Stimulated activated CD8-positive, alpha-beta memory T cell treated with anti-CD3 and anti-CD28 coated beads, Interleukin-7, amount 100 ng/mL, for 4 hours (primary cell): ENCODE measurements at regions not wholly inside any gene's neighbourhood (a gene's known extent, or its start where the extent isn't known, plus 50 kb on each side); places are given as distances from the start of the nearest gene placed in this dataset.

Experiments used
- DNase-seq, 2 donors: peaks; one replicate each; pipeline ENCODE4 v3.0.0-alpha.2; 2020; ENCODE audit warnings: low read depth in 2 of 2

- no peak for DNase-seq
Measured at GRCh38 chr5:40389591-40389990, 290.1 kb upstream of the PTGER4 start.

GRCh38 chr5:40386289-40386688, 293.4 kb upstream of the PTGER4 start:
- DNase-seq = no peak

- DNase-seq = no peak
Measured at GRCh38 chr5:40385544-40385943, 294.2 kb upstream of the PTGER4 start.

- DNase-seq = no peak
Measured at GRCh38 chr5:40384782-40385390, 294.8 kb upstream of the PTGER4 start.

GRCh38 chr5:40383749-40384651, 295.7 kb upstream of the PTGER4 start:
- no peak for DNase-seq

- no peak for DNase-seq
Measured at GRCh38 chr5:40381676-40382363, 297.9 kb upstream of the PTGER4 start.

GRCh38 chr5:40381016-40381415, 298.7 kb upstream of the PTGER4 start:
- no peak for DNase-seq

GRCh38 chr5:40378396-40379177, 301.1 kb upstream of the PTGER4 start:
- DNase-seq = no peak

GRCh38 chr5:40376566-40376965, 303.1 kb upstream of the PTGER4 start:
- no peak for DNase-seq

- no peak for DNase-seq
Measured at GRCh38 chr5:40374853-40375252, 304.9 kb upstream of the PTGER4 start.

GRCh38 chr5:40368200-40368599, 311.5 kb upstream of the PTGER4 start:
- DNase-seq = no peak

- DNase-seq = no peak
Measured at GRCh38 chr5:40367255-40367654, 312.5 kb upstream of the PTGER4 start.

GRCh38 chr5:40365342-40366330, 314.1 kb upstream of the PTGER4 start:
- DNase-seq = no peak

GRCh38 chr5:40364441-40364840, 315.3 kb upstream of the PTGER4 start:
- DNase-seq = no peak

- no peak for DNase-seq
Measured at GRCh38 chr5:40361378-40361777, 318.3 kb upstream of the PTGER4 start.

GRCh38 chr5:40360685-40361084, 319.0 kb upstream of the PTGER4 start:
- no peak for DNase-seq

- DNase-seq = no peak
Measured at GRCh38 chr5:40359832-40360231, 319.9 kb upstream of the PTGER4 start.

- no peak for DNase-seq
Measured at GRCh38 chr5:40359093-40359492, 320.6 kb upstream of the PTGER4 start.

- DNase-seq = no peak
Measured at GRCh38 chr5:40356248-40356647, 323.5 kb upstream of the PTGER4 start.

GRCh38 chr5:40355846-40356245, 323.9 kb upstream of the PTGER4 start:
- no peak for DNase-seq

GRCh38 chr5:40355181-40355580, 324.5 kb upstream of the PTGER4 start:
- DNase-seq = no peak
